ENCODE measurements at regions not wholly inside any gene's neighbourhood (a gene's known extent, or its start where the extent isn't known, plus 50 kb on each side); places are given as distances from the start of the nearest gene placed in this dataset.

DNA sequence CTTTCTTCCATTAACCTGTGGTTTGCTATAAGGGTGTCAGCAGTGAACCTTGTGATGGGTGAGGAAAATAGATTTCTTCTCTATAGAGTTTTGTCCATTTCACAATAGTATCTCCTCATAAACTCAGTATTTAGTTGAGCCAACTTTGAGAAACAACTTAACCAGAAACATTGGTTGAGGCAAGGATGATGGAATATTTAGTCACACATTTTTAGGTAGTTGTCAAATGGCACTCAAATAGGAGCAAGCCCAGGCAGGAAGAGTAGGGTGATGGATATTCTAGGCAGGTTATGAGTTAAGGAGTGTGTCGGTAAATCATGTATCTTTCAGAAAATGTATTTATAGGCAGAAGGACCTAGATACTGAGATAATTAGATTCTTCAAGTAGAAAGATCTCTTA lies 1267.6 kb downstream of the SLC16A7 start:
- ChIA-PET CTCF (no interaction called here), POLR2A (no interaction called here)
- ATAC-seq (no peak), DNase-seq (no peak)
- no peak for TF ChIP-seq CTCF (IDR thresholded peaks at IDR 0.05)
- Mint-ChIP-seq H3K27me3 (no peaks in the 10 kb centered on the region), H3K36me3 (ENCODE audit: low read depth) (no peaks in the 10 kb centered on the region), H3K4me1 (ENCODE audit: low read depth) (no peaks in the 10 kb centered on the region), H3K4me3 (no peak overlapping the region), H3K27ac (no peak overlapping the region), H3K9me3 (no peaks in the 10 kb centered on the region)
- intact Hi-C loops (cut with micrococcal nuclease): no loop called here

- no peak for TF ChIP-seq CTCF (IDR thresholded peaks at IDR 0.05)
- CTCF ChIA-PET: no interaction called here
- intact Hi-C loops (cut with micrococcal nuclease): no loop called here
- H3K27me3 Mint-ChIP-seq: no peaks in the 10 kb centered on the region
- DNase-seq: no peak
- no peak overlapping the region for H3K4me3 Mint-ChIP-seq
- H3K36me3 Mint-ChIP-seq (ENCODE audit: low read depth): no peaks in the 10 kb centered on the region
- peaks cover 7% of the 10 kb centered on the region for H3K9me3 Mint-ChIP-seq
- no peak for ATAC-seq
- no peak overlapping the region for H3K27ac Mint-ChIP-seq
- no peaks in the 10 kb centered on the region for H3K4me1 Mint-ChIP-seq (ENCODE audit: low read depth)
- POLR2A ChIA-PET: no interaction called here
Observed at GRCh38 chr12:60872219-60872618, 1276.4 kb downstream of the SLC16A7 start.

DNA sequence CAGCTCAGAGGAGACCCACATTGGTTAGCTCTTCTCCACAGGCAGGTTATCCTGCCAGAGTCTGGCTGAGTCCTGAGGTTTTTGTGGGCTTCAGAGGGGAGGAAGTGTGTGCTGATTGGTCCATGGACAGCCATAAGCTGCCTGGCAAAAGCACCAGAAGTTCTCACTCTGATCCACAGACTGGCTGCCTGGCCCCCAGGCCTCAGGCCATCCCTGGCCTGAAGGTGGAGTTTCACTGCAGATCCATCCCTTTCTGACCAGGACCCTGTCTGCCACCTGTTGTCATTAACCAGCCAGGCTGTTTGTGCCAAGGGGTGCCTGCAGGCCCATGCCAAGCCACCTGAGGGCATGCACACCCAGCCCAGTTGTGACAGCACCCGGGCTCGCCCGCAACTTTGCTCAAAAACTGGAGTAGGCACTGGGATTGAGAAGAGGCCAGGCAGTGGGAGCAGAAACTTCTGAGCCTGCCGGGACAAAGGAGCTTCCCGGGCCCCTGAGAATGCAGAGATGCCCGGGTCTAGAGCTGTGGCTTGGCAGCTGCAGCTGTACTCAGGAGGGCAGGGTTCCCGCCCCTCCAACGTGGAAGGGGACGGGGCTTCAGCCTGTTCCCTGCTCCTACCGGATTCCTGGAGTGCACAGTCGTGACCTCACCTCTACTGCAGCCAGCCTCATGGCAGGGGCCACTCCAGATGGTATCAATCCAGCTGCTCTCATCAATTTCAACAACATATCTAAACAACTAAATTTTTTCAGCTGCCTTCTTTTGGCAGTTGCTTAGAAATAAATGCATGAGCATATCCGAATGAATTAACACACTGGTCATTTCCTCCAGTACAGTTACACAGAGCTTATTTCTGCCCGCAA lies 1277.3 kb downstream of the SLC16A7 start:
- CTCF ChIA-PET: no interaction called here
- Mint-ChIP-seq H3K27me3 (no peaks in the 10 kb centered on the region), H3K4me3 (no peak overlapping the region), H3K27ac (no peak overlapping the region), H3K36me3 (ENCODE audit: low read depth) (no peaks in the 10 kb centered on the region), H3K4me1 (ENCODE audit: low read depth) (no peaks in the 10 kb centered on the region), H3K9me3 (peaks cover 7% of the 10 kb centered on the region)
- intact Hi-C loops (cut with micrococcal nuclease): no loop called here
- TF ChIP-seq CTCF (IDR thresholded peaks at IDR 0.05): no peak
- DNase-seq (no peak), ATAC-seq (no peak)
- POLR2A ChIA-PET: no interaction called here

- ATAC-seq: no peak
- H3K27ac Mint-ChIP-seq: no peak overlapping the region
- intact Hi-C loops (cut with micrococcal nuclease): no loop called here
- no peaks in the 10 kb centered on the region for H3K27me3 Mint-ChIP-seq
- ChIA-PET POLR2A (no interaction called here), CTCF (no interaction called here)
- no peak overlapping the region for H3K4me3 Mint-ChIP-seq
- H3K4me1 Mint-ChIP-seq (ENCODE audit: low read depth): no peaks in the 10 kb centered on the region
- no peaks in the 10 kb centered on the region for H3K36me3 Mint-ChIP-seq (ENCODE audit: low read depth)
- peaks cover 9% of the 10 kb centered on the region for H3K9me3 Mint-ChIP-seq
- DNase-seq: no peak
- no peak for TF ChIP-seq CTCF (IDR thresholded peaks at IDR 0.05)
Observed at GRCh38 chr12:60874091-60874490, 1278.3 kb downstream of the SLC16A7 start.

DNA sequence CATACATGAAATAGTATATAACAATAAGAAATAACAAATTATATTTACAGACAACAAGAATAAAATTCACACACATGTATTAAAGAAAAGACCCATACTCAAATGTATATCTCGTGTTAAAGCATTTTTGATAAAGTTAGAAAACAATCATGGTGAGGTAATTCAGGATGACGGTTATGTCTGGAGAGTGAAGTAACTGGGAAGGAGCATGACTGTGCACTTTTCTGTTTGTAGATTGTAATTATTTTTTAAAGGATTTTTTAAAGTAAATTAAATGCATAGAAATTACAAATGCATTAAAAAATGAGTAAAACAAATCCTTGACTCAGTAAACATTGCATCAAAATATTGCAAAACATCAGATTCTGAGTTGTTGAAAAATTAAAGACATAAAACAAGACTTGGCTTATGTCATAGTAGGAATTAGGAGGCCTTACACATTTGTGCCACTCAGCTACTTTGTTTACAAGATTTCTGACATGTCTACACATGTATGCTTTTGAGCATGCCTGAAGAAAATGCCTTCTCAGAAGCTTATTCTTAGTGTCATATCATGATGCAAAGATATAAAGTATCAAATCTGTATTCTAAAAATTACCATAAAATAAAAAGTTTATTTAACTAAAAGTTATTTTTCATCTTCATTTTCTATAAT lies 1325.1 kb downstream of the SLC16A7 start:
- no peaks in the 10 kb centered on the region for H3K36me3 Mint-ChIP-seq (ENCODE audit: low read depth)
- H3K4me3 Mint-ChIP-seq: no peak overlapping the region
- ATAC-seq (no peak), DNase-seq (no peak)
- no peak for TF ChIP-seq CTCF (IDR thresholded peaks at IDR 0.05)
- intact Hi-C loops (cut with micrococcal nuclease): no loop called here
- H3K9me3 Mint-ChIP-seq: no peaks in the 10 kb centered on the region
- ChIA-PET CTCF (no interaction called here), POLR2A (no interaction called here)
- H3K27me3 Mint-ChIP-seq: no peaks in the 10 kb centered on the region
- H3K27ac Mint-ChIP-seq: no peak overlapping the region
- H3K4me1 Mint-ChIP-seq (ENCODE audit: low read depth): no peaks in the 10 kb centered on the region
